A673 (cell line): ENCODE measurements at regions not wholly inside any gene's neighbourhood (a gene's known extent, or its start where the extent isn't known, plus 50 kb on each side); places are given as distances from the start of the nearest gene placed in this dataset.

ENCODE experiments used
- BruUV-seq: library from RNA; stranded (reverse); fragments of 400-500 nt; replicated peaks from 2 replicates; lab custom pipeline; 2021; lab: Mats Ljungman, UMichigan
- CTCF ChIA-PET: fragments of 300-600 bp; sonication (Branson Sonifier 250); formaldehyde crosslinking; loops from one replicate; lab custom pipeline; 2022; ENCODE audit warnings: antibody characterized with exemption; lab: Charles Lee
- POLR2A ChIA-PET: fragments of 300-600 bp; sonication (Branson Sonifier 250); formaldehyde crosslinking; loops from one replicate; lab custom pipeline; 2022; ENCODE audit warnings: antibody characterized with exemption; ENCODE audit not compliant: low non-redundant PET; lab: Charles Lee
- DNase-seq: peaks from one replicate; pipeline ENCODE4 v3.0.0-alpha.2; 2015; ENCODE audit warnings: low spot score
- H3K27ac ChIP-seq: fragments of 200-600 bp; sonication (generic); 2 replicates; pipeline ENCODE4 v1.5.1; 2016; ENCODE audit warnings: mixed run types, low read depth, mild to moderate bottlenecking, mixed read lengths, antibody characterized with exemption, low read length; ENCODE audit not compliant: poor library complexity, severe bottlenecking
- H3K27me3 ChIP-seq: fragments of 200-600 bp; sonication (generic); replicated peaks from 2 replicates; pipeline ENCODE4 v1.6.1; 2017; ENCODE audit warnings: mixed run types, low read depth, mild to moderate bottlenecking, mixed read lengths, antibody characterized with exemption, low read length; ENCODE audit not compliant: insufficient read depth, poor library complexity
- H3K36me3 ChIP-seq: fragments of 200-600 bp; sonication (generic); 2 replicates; pipeline ENCODE4 v1.6.1; 2016; ENCODE audit warnings: mixed run types, mild to moderate bottlenecking, mixed read lengths, antibody characterized with exemption, low read length; ENCODE audit not compliant: insufficient read depth, poor library complexity, severe bottlenecking
- H3K4me1 ChIP-seq: fragments of 200-600 bp; sonication (generic); 2 replicates; pipeline ENCODE4 v1.6.1; 2017; ENCODE audit warnings: mixed run types, mild to moderate bottlenecking, mixed read lengths, antibody characterized with exemption, low read length; ENCODE audit not compliant: insufficient read depth, poor library complexity, severe bottlenecking
- H3K4me3 ChIP-seq: fragments of 200-600 bp; sonication (generic); 2 replicates; pipeline ENCODE4 v1.5.1; 2016; ENCODE audit warnings: low read depth, mixed run types, mild to moderate bottlenecking, mixed read lengths, low read length; ENCODE audit not compliant: poor library complexity, severe bottlenecking
- H3K9me3 ChIP-seq: fragments of 200-600 bp; sonication (generic); 2 replicates; pipeline ENCODE4 v1.6.1; 2016; ENCODE audit warnings: mixed run types, low read depth, mild to moderate bottlenecking, mixed read lengths, antibody characterized with exemption, low read length; ENCODE audit not compliant: poor library complexity, severe bottlenecking
- CTCF ChIP-seq: fragments of 300-800, 200-600 bp; sonication (generic); conservative IDR thresholded peaks from 2 replicates; pipeline ENCODE4 v1.5.1; 2017; ENCODE audit warnings: low read depth, mild to moderate bottlenecking, antibody characterized with exemption, low read length, moderate library complexity, mixed read lengths
- EZH2 ChIP-seq: fragments of 200-600 bp; sonication (generic); IDR thresholded peaks from 2 replicates; pipeline ENCODE4 v1.6.1; 2017; ENCODE audit warnings: borderline replicate concordance, low read depth, mild to moderate bottlenecking, mixed read lengths, antibody characterized with exemption, low read length; ENCODE audit not compliant: poor library complexity, severe bottlenecking
- intact Hi-C: fragments of 100-400 bp; cut with micrococcal nuclease; formaldehyde crosslinking; loops from one replicate; pipeline ENCODE4 v1.10.0; 2022; ENCODE audit not compliant: unreplicated experiment

DNA sequence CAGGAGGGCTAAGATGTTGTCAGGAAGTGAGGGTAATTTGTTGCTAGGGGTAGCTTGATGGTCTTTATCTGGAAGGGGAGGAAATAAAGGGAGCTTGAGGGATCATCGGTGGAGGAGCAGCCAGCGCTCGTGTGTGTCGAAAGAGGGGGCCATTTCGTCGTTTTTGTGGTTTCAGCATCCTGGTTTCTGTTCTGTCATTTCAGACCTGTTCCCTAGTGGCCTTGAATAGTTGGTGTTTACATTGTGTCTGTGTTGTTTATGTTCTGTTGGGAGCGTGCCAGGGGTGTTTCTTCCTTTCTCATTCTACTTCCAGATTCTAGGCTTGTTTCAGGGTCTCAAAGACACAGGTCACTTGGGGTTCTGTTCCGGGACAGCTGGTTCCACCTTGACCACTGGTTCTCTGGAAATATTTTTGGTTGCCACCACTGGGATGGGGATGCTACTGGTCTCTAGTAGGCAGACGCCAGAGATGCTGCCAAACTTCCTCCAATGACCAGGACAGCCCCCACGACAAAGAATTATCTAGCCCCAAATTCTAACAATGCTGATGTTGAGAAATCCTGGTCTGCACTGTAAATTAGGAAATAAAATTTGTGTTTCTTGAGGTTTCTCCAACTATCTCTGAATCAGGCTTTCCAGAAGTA lies 113.9 kb upstream of the NAA20 start:
- peak; percentile 53 for DNase-seq
- Histone ChIP-seq H3K4me1 (no peaks in the 10 kb centered on the region), H3K9me3 (no peaks in the 10 kb centered on the region), H3K36me3 (no peaks in the 10 kb centered on the region), H3K27me3 (no peaks in the 10 kb centered on the region), H3K4me3 (no peak overlapping the region), H3K27ac (no peak overlapping the region)
- POLR2A ChIA-PET: no interaction called here
- intact Hi-C loops: loop anchor here (5.0 kb wide), 1 partner anchor 89 kb away; no protein-coding TSS in a partner anchor
- BruUV-seq: no TSS peak
- CTCF ChIA-PET: interaction anchor here (0.7 kb wide), 1 partner anchor 23 kb away, joined by 3 read pairs; no protein-coding TSS in a partner anchor
- TF ChIP-seq CTCF (peak; percentile 41), EZH2 (no peak)

GRCh38 chr20:19907326-19908056 lies 109.7 kb upstream of the NAA20 start:
- H3K4me1 ChIP-seq: no peaks in the 10 kb centered on the region
- ChIA-PET POLR2A (no interaction called here), CTCF (no interaction called here)
- intact Hi-C loops: no loop called here
- H3K36me3 ChIP-seq: no peaks in the 10 kb centered on the region
- H3K9me3 ChIP-seq: no peaks in the 10 kb centered on the region
- no peaks in the 10 kb centered on the region for H3K27me3 ChIP-seq
- DNase-seq: no peak
- no peak overlapping the region for H3K27ac ChIP-seq
- no TSS peak for BruUV-seq
- H3K4me3 ChIP-seq: no peak overlapping the region
- TF ChIP-seq CTCF (no peak), EZH2 (no peak)

DNA sequence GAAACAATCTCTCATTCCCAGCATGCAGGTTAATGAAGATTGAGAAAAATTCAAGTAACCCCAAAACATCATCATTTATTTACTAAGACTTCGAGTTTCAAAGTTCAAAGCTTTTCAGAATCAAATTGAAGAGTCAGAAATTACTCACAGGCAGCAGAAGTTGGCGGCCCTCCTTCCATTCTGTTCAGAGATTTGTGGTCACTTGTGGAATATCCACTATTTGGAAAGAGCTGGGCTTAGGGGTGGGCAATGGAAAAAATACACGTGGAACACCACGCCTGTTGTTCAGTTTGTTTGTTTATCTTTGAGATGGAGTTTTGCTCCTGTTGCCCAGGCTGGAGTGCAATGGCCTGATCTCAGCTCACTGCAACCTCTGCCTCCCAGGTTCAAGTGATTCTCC lies 108.6 kb upstream of the NAA20 start:
- Histone ChIP-seq H3K4me1 (no peaks in the 10 kb centered on the region), H3K27ac (no peak overlapping the region), H3K27me3 (no peaks in the 10 kb centered on the region), H3K36me3 (no peaks in the 10 kb centered on the region), H3K9me3 (no peaks in the 10 kb centered on the region), H3K4me3 (no peak overlapping the region)
- ChIA-PET CTCF (no interaction called here), POLR2A (no interaction called here)
- no TSS peak for BruUV-seq
- no peak for DNase-seq
- intact Hi-C loops: no loop called here
- TF ChIP-seq CTCF (no peak), EZH2 (no peak)
